ENCODE measurements at regions not wholly inside any gene's neighbourhood (a gene's known extent, or its start where the extent isn't known, plus 50 kb on each side); places are given as distances from the start of the nearest gene placed in this dataset.

- Histone ChIP-seq H3K4me3 (ENCODE audit: low read depth, low read length) (no peak overlapping the region), H3K36me3 (ENCODE audit: control insufficient read depth in 2 of 2, insufficient read depth in 1 of 2, low read length in 2 of 2) (no peaks in the 10 kb centered on the region; a peak in 1 of 3 replicates), H3K9me3 (ENCODE audit: control insufficient read depth, insufficient read depth, low read depth, low read length) (no peaks in the 10 kb centered on the region), H3K4me1 (ENCODE audit: control insufficient read depth, insufficient read depth, low read length) (peaks cover 15% of the 10 kb centered on the region), H3K27ac (ENCODE audit: extremely low read depth, low read depth, low read length) (no peak overlapping the region)
- ChIA-PET CTCF (interaction anchor here (0.5 to 1.5 kb wide), 4 partner anchors 12 to 57 kb away, joined by 3 to 4 read pairs (median 3); no protein-coding TSS in a partner anchor), POLR2A (interaction anchor here (0.5 kb wide), 1 partner anchor 166 kb away, joined by 3 read pairs; no protein-coding TSS in a partner anchor)
- TF ChIP-seq, protein P1, sequence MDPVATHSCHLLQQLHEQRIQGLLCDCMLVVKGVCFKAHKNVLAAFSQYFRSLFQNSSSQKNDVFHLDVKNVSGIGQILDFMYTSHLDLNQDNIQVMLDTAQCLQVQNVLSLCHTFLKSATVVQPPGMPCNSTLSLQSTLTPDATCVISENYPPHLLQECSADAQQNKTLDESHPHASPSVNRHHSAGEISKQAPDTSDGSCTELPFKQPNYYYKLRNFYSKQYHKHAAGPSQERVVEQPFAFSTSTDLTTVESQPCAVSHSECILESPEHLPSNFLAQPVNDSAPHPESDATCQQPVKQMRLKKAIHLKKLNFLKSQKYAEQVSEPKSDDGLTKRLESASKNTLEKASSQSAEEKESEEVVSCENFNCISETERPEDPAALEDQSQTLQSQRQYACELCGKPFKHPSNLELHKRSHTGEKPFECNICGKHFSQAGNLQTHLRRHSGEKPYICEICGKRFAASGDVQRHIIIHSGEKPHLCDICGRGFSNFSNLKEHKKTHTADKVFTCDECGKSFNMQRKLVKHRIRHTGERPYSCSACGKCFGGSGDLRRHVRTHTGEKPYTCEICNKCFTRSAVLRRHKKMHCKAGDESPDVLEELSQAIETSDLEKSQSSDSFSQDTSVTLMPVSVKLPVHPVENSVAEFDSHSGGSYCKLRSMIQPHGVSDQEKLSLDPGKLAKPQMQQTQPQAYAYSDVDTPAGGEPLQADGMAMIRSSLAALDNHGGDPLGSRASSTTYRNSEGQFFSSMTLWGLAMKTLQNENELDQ (tag by site-specific recombination; IDR thresholded peaks at IDR 0.05; ENCODE audit: low read depth) = no peak
- TF ChIP-seq ZBTB6 (tag by site-specific recombination; IDR thresholded peaks at IDR 0.05) (no peak), SCRT2 (tag by site-specific recombination; IDR thresholded peaks at IDR 0.05) (no peak), GLI2 (tag by site-specific recombination; IDR thresholded peaks at IDR 0.05; ENCODE audit: borderline replicate concordance, low read depth) (no peak), OSR2 (tag by site-specific recombination; IDR thresholded peaks at IDR 0.05) (no peak), ZNF37A (tag by site-specific recombination; IDR thresholded peaks at IDR 0.05) (no peak), ZNF266 (tag by site-specific recombination; IDR thresholded peaks at IDR 0.05; ENCODE audit: low read depth) (no peak), ZNF404 (tag by site-specific recombination; IDR thresholded peaks at IDR 0.05) (no peak), ZNF362 (tag by site-specific recombination; IDR thresholded peaks at IDR 0.05) (no peak), KLF9 (tag by site-specific recombination; IDR thresholded peaks at IDR 0.05; ENCODE audit: low read depth) (no peak), MEIS1 (CRISPR knock-in tag; IDR thresholded peaks at IDR 0.05; ENCODE audit: borderline replicate concordance) (no peak), ZBTB10 (tag by site-specific recombination; IDR thresholded peaks at IDR 0.05) (no peak), ZNF24 (tag by site-specific recombination; IDR thresholded peaks at IDR 0.05) (no peak), ZNF426 (tag by site-specific recombination; IDR thresholded peaks at IDR 0.05) (no peak), REPIN1 (tag by site-specific recombination; IDR thresholded peaks at IDR 0.05; ENCODE audit: low read depth) (no peak), ZBTB17 (tag by site-specific recombination; IDR thresholded peaks at IDR 0.05) (no peak)
- TF ChIP-seq, protein P2, sequence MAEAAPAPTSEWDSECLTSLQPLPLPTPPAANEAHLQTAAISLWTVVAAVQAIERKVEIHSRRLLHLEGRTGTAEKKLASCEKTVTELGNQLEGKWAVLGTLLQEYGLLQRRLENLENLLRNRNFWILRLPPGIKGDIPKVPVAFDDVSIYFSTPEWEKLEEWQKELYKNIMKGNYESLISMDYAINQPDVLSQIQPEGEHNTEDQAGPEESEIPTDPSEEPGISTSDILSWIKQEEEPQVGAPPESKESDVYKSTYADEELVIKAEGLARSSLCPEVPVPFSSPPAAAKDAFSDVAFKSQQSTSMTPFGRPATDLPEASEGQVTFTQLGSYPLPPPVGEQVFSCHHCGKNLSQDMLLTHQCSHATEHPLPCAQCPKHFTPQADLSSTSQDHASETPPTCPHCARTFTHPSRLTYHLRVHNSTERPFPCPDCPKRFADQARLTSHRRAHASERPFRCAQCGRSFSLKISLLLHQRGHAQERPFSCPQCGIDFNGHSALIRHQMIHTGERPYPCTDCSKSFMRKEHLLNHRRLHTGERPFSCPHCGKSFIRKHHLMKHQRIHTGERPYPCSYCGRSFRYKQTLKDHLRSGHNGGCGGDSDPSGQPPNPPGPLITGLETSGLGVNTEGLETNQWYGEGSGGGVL (tag by site-specific recombination; IDR thresholded peaks at IDR 0.05) = no peak
- TF ChIP-seq, protein P3, sequence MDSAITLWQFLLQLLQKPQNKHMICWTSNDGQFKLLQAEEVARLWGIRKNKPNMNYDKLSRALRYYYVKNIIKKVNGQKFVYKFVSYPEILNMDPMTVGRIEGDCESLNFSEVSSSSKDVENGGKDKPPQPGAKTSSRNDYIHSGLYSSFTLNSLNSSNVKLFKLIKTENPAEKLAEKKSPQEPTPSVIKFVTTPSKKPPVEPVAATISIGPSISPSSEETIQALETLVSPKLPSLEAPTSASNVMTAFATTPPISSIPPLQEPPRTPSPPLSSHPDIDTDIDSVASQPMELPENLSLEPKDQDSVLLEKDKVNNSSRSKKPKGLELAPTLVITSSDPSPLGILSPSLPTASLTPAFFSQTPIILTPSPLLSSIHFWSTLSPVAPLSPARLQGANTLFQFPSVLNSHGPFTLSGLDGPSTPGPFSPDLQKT (IDR thresholded peaks at IDR 0.05; ENCODE audit: borderline replicate concordance, low read depth, low read length) = no peak
Measured at GRCh38 chr17:77388384-77389306, 247.9 kb downstream of the SEC14L1 start.
